K562 (cell line): ENCODE measurements at regions not wholly inside any gene's neighbourhood (a gene's known extent, or its start where the extent isn't known, plus 50 kb on each side); places are given as distances from the start of the nearest gene placed in this dataset.

Source experiments
- ATAC-seq: fragments of 200-7000 bp; cut with Tn5 transposase; 3 replicates; pipeline ENCODE4 v1.9.1; 2020; ENCODE audit warnings: moderate library complexity
- BruUV-seq: library from RNA; stranded (reverse); fragments of 400-500 nt; replicated peaks from 2 replicates; lab custom pipeline; 2021; lab: Mats Ljungman, UMichigan
- CTCF ChIA-PET: fragments of 300-600 bp; formaldehyde crosslinking; extraction: SDS; loops from one replicate; lab custom pipeline; 2021; ENCODE audit warnings: low intra/inter-chr PET ratio; lab: Yijun Ruan, JAX
- POLR2A ChIA-PET: fragments of 300-600, 350-650 bp; sonication (Branson Sonifier 250); formaldehyde crosslinking; extraction: SDS; loops from one replicate; lab custom pipeline; 2021; ENCODE audit warnings: antibody characterized with exemption, inconsistent platforms; lab: Yijun Ruan, JAX
- DNase-seq, 4 experiments: peaks; one replicate each; pipeline versions ENCODE4 v3.0.0 to v3.0.0-alpha.2; 2011 to 2018; ENCODE audit warnings: low spot score in 3 of 4, mixed read lengths in 3 of 4; ENCODE audit errors: extremely low read depth in 1 of 4
- FAIRE-seq: peaks from 2 replicates; lab custom pipeline; 2011; peaks lifted over from hg19 to GRCh38; lab: Jason Lieb, UNC
- H2AFZ ChIP-seq: 2 replicates; pipeline ENCODE4 v1.6.0; 2011; ENCODE audit warnings: low read depth, low read length, control low read depth, inconsistent platforms
- H3K27ac ChIP-seq: fragments of 200-600 bp; 3 replicates; pipeline ENCODE4 v1.8.0; 2011; ENCODE audit warnings: low read depth, mild to moderate bottlenecking, control low read depth, inconsistent platforms, low read length, moderate library complexity, mixed read lengths; ENCODE audit errors: extremely low read depth
- H3K27me3 ChIP-seq, 2 experiments: fragments of 300-600 bp in 1 of 2; 2 replicates in 1 of 2; 3 replicates in 1 of 2; pipeline versions ENCODE4 v1.6.0 to v1.8.0; 2011; ENCODE audit warnings: inconsistent platforms in 2 of 2, low read length in 2 of 2, mild to moderate bottlenecking in 1 of 2, mixed read lengths in 1 of 2, moderate library complexity in 1 of 2; ENCODE audit not compliant: control insufficient read depth in 2 of 2, insufficient read depth in 2 of 2
- H3K36me3 ChIP-seq: fragments of 300-600 bp; 3 replicates; pipeline ENCODE4 v1.8.0; 2011; ENCODE audit warnings: mild to moderate bottlenecking, low read length, inconsistent platforms; ENCODE audit not compliant: control insufficient read depth, insufficient read depth
- H3K4me1 ChIP-seq, 2 experiments: fragments of 200-600 bp in 1 of 2; replicated peaks in 1 of 2; 2 replicates in 1 of 2; 3 replicates in 1 of 2; pipeline versions ENCODE4 v1.5.1 to v1.8.0; 2011; ENCODE audit warnings: inconsistent platforms in 2 of 2, low read length in 2 of 2, mild to moderate bottlenecking in 1 of 2, mixed read lengths in 1 of 2, moderate library complexity in 1 of 2; ENCODE audit not compliant: control insufficient read depth in 2 of 2, insufficient read depth in 2 of 2
- H3K4me2 ChIP-seq: 2 replicates; pipeline ENCODE4 v1.6.1; 2011; ENCODE audit warnings: low read length, control low read depth, inconsistent platforms, mixed read lengths; ENCODE audit not compliant: insufficient read depth
- H3K4me3 ChIP-seq: fragments of 200-600 bp; sonication (generic), shearing (Covaris generic); 2 replicates; pipeline ENCODE4 v1.5.1; 2016; ENCODE audit warnings: control low read depth, inconsistent platforms
- H3K79me2 ChIP-seq: fragments of 200-600 bp; 3 replicates; pipeline ENCODE4 v1.8.0; 2011; ENCODE audit warnings: low read length, inconsistent platforms; ENCODE audit not compliant: control insufficient read depth, insufficient read depth
- H3K9ac ChIP-seq, 2 experiments: 2 replicates each; pipeline versions ENCODE4 v1.6.0 to v1.6.1; 2011; ENCODE audit warnings: low read depth in 2 of 2, low read length in 2 of 2, control low read depth in 1 of 2, inconsistent platforms in 1 of 2, mild to moderate bottlenecking in 1 of 2, mixed read lengths in 1 of 2; ENCODE audit not compliant: insufficient read depth in 1 of 2
- H3K9me1 ChIP-seq: one replicate; pipeline ENCODE4 v1.6.0; 2011; ENCODE audit warnings: inconsistent platforms, mild to moderate bottlenecking, low read length, moderate library complexity; ENCODE audit not compliant: control insufficient read depth, insufficient read depth
- H3K9me3 ChIP-seq: replicated peaks from 2 replicates; pipeline ENCODE4 v1.5.1; 2011; ENCODE audit warnings: low read depth, low read length, inconsistent platforms; ENCODE audit not compliant: control insufficient read depth, insufficient read depth
- H4K20me1 ChIP-seq: replicated peaks from 2 replicates; pipeline ENCODE4 v1.6.1; 2011; ENCODE audit warnings: low read length, inconsistent platforms, mixed read lengths; ENCODE audit not compliant: control insufficient read depth, insufficient read depth
- ATF1 ChIP-seq, 2 experiments: fragments of 450-650 bp in 1 of 2; IDR thresholded peaks; 2 replicates each; pipeline ENCODE4 v1.6.1; 2016; ENCODE audit warnings: missing compliant biosample characterization in 1 of 2, missing genetic modification characterization in 1 of 2
- CREB1 ChIP-seq, 2 experiments: sonication (generic) in 1 of 2; formaldehyde crosslinking in 1 of 2; IDR thresholded peaks; 2 replicates each; pipeline versions ENCODE4 v1.6.1 to v1.8.0; 2012 to 2022; ENCODE audit warnings: inconsistent platforms in 1 of 2, mild to moderate bottlenecking in 1 of 2, missing genetic modification reagents in 1 of 2, moderate library complexity in 1 of 2
- DDX20 ChIP-seq: fragments of 450-650 bp; IDR thresholded peaks from 2 replicates; pipeline ENCODE4 v1.6.1; 2016; ENCODE audit warnings: missing genetic modification characterization, low read depth, mild to moderate bottlenecking, missing compliant biosample characterization, moderate library complexity
- EGR1 ChIP-seq: fragments of 450-650 bp; conservative IDR thresholded peaks from 2 replicates; pipeline ENCODE4 v1.6.1; 2017; ENCODE audit warnings: mild to moderate bottlenecking
- FOS ChIP-seq: IDR thresholded peaks from 3 replicates; pipeline ENCODE4 v1.6.1; 2011; ENCODE audit not compliant: insufficient read length; ENCODE audit errors: extremely low read depth
- GABPB2 ChIP-seq: fragments of 250-450 bp; sonication (Bioruptor Pico); conservative IDR thresholded peaks from 2 replicates; pipeline ENCODE4 v1.5.1; 2021; ENCODE audit warnings: mild to moderate bottlenecking
- HNRNPUL1 ChIP-seq: fragments of 200-400 bp; formaldehyde crosslinking; IDR thresholded peaks from 2 replicates; pipeline ENCODE4 v1.6.1; 2017; ENCODE audit warnings: low read length
- JUNB ChIP-seq: fragments of 450-650 bp; formaldehyde crosslinking; conservative IDR thresholded peaks from 2 replicates; pipeline ENCODE4 v1.4.0; 2020; ENCODE audit warnings: mild to moderate bottlenecking
- L3MBTL2 ChIP-seq: fragments of 450-650 bp; IDR thresholded peaks from 2 replicates; pipeline ENCODE4 v1.6.1; 2016; ENCODE audit warnings: mild to moderate bottlenecking, moderate library complexity
- MAFF ChIP-seq: IDR thresholded peaks from 2 replicates; pipeline ENCODE4 v1.6.1; 2012; ENCODE audit warnings: low read length, improper control_type of control experiment
- MEF2A ChIP-seq: IDR thresholded peaks from 2 replicates; pipeline ENCODE4 v1.6.1; 2011; ENCODE audit warnings: low read depth, mild to moderate bottlenecking, low read length, moderate library complexity; ENCODE audit not compliant: control insufficient read depth
- MEIS2 ChIP-seq: fragments of 450-650 bp; IDR thresholded peaks from 2 replicates; pipeline ENCODE4 v1.6.1; 2014; ENCODE audit warnings: mild to moderate bottlenecking; ENCODE audit not compliant: partially characterized antibody
- NCOA4 ChIP-seq: fragments of 450-650 bp; IDR thresholded peaks from 2 replicates; pipeline ENCODE4 v1.6.1; 2018; ENCODE audit warnings: mild to moderate bottlenecking; ENCODE audit not compliant: partially characterized antibody
- NR2F6 ChIP-seq: fragments of 450-650 bp; formaldehyde crosslinking; IDR thresholded peaks from 2 replicates; pipeline ENCODE4 v1.4.0; 2020; ENCODE audit warnings: mild to moderate bottlenecking
- POLR2B ChIP-seq: fragments of 450-650 bp; IDR thresholded peaks from 2 replicates; pipeline ENCODE4 v1.6.1; 2018; ENCODE audit warnings: low read depth; ENCODE audit not compliant: partially characterized antibody
- SP2 ChIP-seq: IDR thresholded peaks from 2 replicates; pipeline ENCODE4 v1.6.1; 2011; ENCODE audit warnings: mild to moderate bottlenecking, low read depth, low read length, moderate library complexity; ENCODE audit not compliant: poor library complexity, severe bottlenecking; ENCODE audit errors: extremely low read depth
- TBP ChIP-seq: optimal IDR thresholded peaks from 2 replicates; pipeline ENCODE3; 2011; ENCODE audit warnings: low read depth, low read length, improper control_type of control experiment
- ZBTB7A ChIP-seq: IDR thresholded peaks from 2 replicates; pipeline ENCODE4 v1.6.1; 2011; ENCODE audit warnings: low read depth, mild to moderate bottlenecking, low read length, moderate library complexity, borderline replicate concordance; ENCODE audit not compliant: control insufficient read depth
- ZNF436 ChIP-seq: fragments of 250-450, 450-650 bp; sonication (Bioruptor Pico); formaldehyde crosslinking; IDR thresholded peaks from 2 replicates; pipeline ENCODE4 v1.7.0; 2020; ENCODE audit warnings: mild to moderate bottlenecking
- WGBS: fragments of 100-300 bp; shearing (Covaris generic); methylation state at CpG from one replicate; pipeline ENCODE4 v1.1.6; 2016; ENCODE audit warnings: low coverage, mixed read lengths; ENCODE audit not compliant: insufficient coverage; ENCODE audit errors: missing lambda C conversion rate; 5-methylcytosine and 5-hydroxymethylcytosine counted together
- in situ Hi-C: fragments of 300-500 bp; cut with MboI; formaldehyde crosslinking; loops from 4 replicates; pipeline ENCODE4 v1.15.0; 2018; ENCODE audit warnings: inconsistent platforms, mixed read lengths
- intact Hi-C: fragments of 100-400 bp; cut with micrococcal nuclease; formaldehyde crosslinking; loops from 2 replicates; pipeline ENCODE4 v1.14.2; 2022
- TF ChIP-seq, protein P1 (sequence below), 2 experiments: fragments of 450-650 bp in 1 of 2; sonication (generic) in 1 of 2; formaldehyde crosslinking in 1 of 2; IDR thresholded peaks in 1 of 2; conservative IDR thresholded peaks in 1 of 2; 2 replicates each; pipeline versions ENCODE4 v1.6.1 to v1.8.1; 2016 to 2023; ENCODE audit warnings: mild to moderate bottlenecking in 2 of 2, moderate library complexity in 2 of 2, inconsistent platforms in 1 of 2, missing genetic modification reagents in 1 of 2

DNA sequence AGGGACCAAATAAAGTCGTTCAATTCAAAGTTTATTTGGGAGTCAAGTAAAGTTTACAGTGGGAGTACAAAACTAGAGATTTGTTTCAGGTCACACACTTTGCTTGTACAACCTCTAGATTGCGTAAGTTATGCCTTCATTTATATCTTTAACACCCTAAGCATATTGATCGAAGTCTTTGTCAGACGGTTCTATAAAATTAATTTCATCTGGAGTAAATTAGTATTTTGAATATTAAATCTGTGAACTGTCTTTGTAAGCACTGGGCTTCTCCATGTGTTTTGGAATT is 119.7 kb downstream of the ACAA2 start:
- Histone ChIP-seq H3K9ac (no peak overlapping the region), H4K20me1 (no peaks in the 10 kb centered on the region), H3K4me2 (no peak overlapping the region), H3K27ac (no peak overlapping the region), H3K4me3 (no peak overlapping the region), H3K9me1 (no peaks in the 10 kb centered on the region), H2AFZ (no peak overlapping the region), H3K4me1 (no peaks in the 10 kb centered on the region; a peak in 2 of 5 replicates), H3K27me3 (peaks cover 0 to 19% of the 10 kb centered on the region in 2 experiments; a peak in 3 of 5 replicates), H3K36me3 (no peaks in the 10 kb centered on the region), H3K9me3 (no peaks in the 10 kb centered on the region), H3K79me2 (no peaks in the 10 kb centered on the region)
- in situ Hi-C loops (no loop called here), intact Hi-C loops (no loop called here)
- WGBS = 7% methylated on average over 4 of the region's 4 CpGs
- DNase-seq = no peak
- no peak for ATAC-seq
- ChIA-PET CTCF (no interaction called here), POLR2A (no interaction called here)
- no TSS peak for BruUV-seq
- TF ChIP-seq ATF1 (CRISPR knock-in tag; IDR thresholded peaks at IDR 0.05) (no peak), ATF1 (tag; IDR thresholded peaks at IDR 0.05) (no peak), SP2 (no peak), TBP (no peak), ZNF436 (CRISPR knock-in tag) (no peak), ZBTB7A (no peak), MAFF (no peak), JUNB (CRISPR knock-in tag) (no peak), GABPB2 (no peak), FOS (no peak), NCOA4 (no peak), L3MBTL2 (no peak), MEIS2 (no peak), HNRNPUL1 (no peak), POLR2B (no peak), CREB1 (IDR thresholded peaks at IDR 0.05) (no peak), CREB1 (CRISPR knock-in tag; IDR thresholded peaks at IDR 0.05) (no peak), MEF2A (no peak), DDX20 (tag) (no peak), NR2F6 (CRISPR knock-in tag) (no peak), EGR1 (no peak)
- TF ChIP-seq, protein P1, sequence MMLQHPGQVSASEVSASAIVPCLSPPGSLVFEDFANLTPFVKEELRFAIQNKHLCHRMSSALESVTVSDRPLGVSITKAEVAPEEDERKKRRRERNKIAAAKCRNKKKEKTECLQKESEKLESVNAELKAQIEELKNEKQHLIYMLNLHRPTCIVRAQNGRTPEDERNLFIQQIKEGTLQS (IDR thresholded peaks at IDR 0.05) = no peak
- TF ChIP-seq, protein P1 (CRISPR knock-in tag; conservative IDR thresholded peaks at IDR 0.05) = no peak
- no peak for FAIRE-seq
